A549 (cell line): ENCODE measurements at regions not wholly inside any gene's neighbourhood (a gene's known extent, or its start where the extent isn't known, plus 50 kb on each side); places are given as distances from the start of the nearest gene placed in this dataset.

ENCODE experiments used
- ATAC-seq, 2 experiments: fragments of 200-7000 bp in 1 of 2; fragments of >200 bp in 1 of 2; cut with Nextera tagmentation in 1 of 2; cut with Tn5 transposase in 1 of 2; 3 replicates each; pipeline versions ENCODE4 v1.8.0 to v1.9.1; 2018 to 2020; ENCODE audit warnings: mild to moderate bottlenecking in 1 of 2, moderate library complexity in 1 of 2
- CTCF ChIA-PET: fragments of 300-600 bp; sonication (Branson Sonifier 250); formaldehyde crosslinking; extraction: SDS; loops from one replicate; lab custom pipeline; 2021; ENCODE audit warnings: antibody characterized with exemption, inconsistent platforms; lab: Yijun Ruan, JAX
- POLR2A ChIA-PET: fragments of 350-600 bp; formaldehyde crosslinking; extraction: SDS; loops from one replicate; lab custom pipeline; 2021; ENCODE audit warnings: antibody characterized with exemption, inconsistent platforms; lab: Yijun Ruan, JAX
- DNase-seq, 2 experiments: peaks; one replicate each; pipeline versions ENCODE4 v3.0.0 to v3.0.0-alpha.2; 2011 to 2016; ENCODE audit warnings: low read depth in 1 of 2, low spot score in 1 of 2
- FAIRE-seq: peaks from 2 replicates; lab custom pipeline; 2011; peaks lifted over from hg19 to GRCh38; lab: Jason Lieb, UNC
- H3K27ac ChIP-seq, 2 experiments: fragments of >200 bp; sonication (Bioruptor Twin); formaldehyde crosslinking; 3 replicates each; pipeline ENCODE4 v1.5.1; 2016 to 2017
- H3K4me1 ChIP-seq: fragments of >200 bp; sonication (Bioruptor Twin); formaldehyde crosslinking; 3 replicates; pipeline ENCODE4 v1.6.1; 2016
- H3K4me2 ChIP-seq: fragments of >200 bp; sonication (Bioruptor Twin); formaldehyde crosslinking; 3 replicates; pipeline ENCODE4 v1.6.1; 2016
- H3K4me3 ChIP-seq: fragments of >200 bp; sonication (Bioruptor Twin); formaldehyde crosslinking; 3 replicates; pipeline ENCODE4 v1.5.1; 2016
- H3K9me3 ChIP-seq: fragments of >200 bp; sonication (Bioruptor Twin); formaldehyde crosslinking; 3 replicates; pipeline ENCODE4 v1.6.1; 2016
- BCL3 ChIP-seq: fragments of >200 bp; sonication (Bioruptor Twin); formaldehyde crosslinking; IDR thresholded peaks from 3 replicates; pipeline ENCODE4 v1.6.1; 2016
- BHLHE40 ChIP-seq: IDR thresholded peaks from 2 replicates; pipeline ENCODE4 v1.6.1; 2012; ENCODE audit warnings: low read depth, low read length, inconsistent platforms
- CBX2 ChIP-seq: fragments of 200-600 bp; sonication (generic); IDR thresholded peaks from 2 replicates; pipeline ENCODE4 v1.6.1; 2016; ENCODE audit warnings: low read depth, mild to moderate bottlenecking, borderline replicate concordance
- CEBPB ChIP-seq, 2 experiments: fragments of >200 bp in 1 of 2; sonication (Bioruptor Twin) in 1 of 2; formaldehyde crosslinking in 1 of 2; IDR thresholded peaks; 2 replicates each; pipeline ENCODE4 v1.6.1; 2012 to 2016
- CHD2 ChIP-seq: fragments of 150-350 bp; IDR thresholded peaks from 2 replicates; pipeline ENCODE4 v1.6.1; 2014; ENCODE audit warnings: low read length; ENCODE audit not compliant: partially characterized antibody
- E2F6 ChIP-seq: IDR thresholded peaks from 2 replicates; pipeline ENCODE4 v1.6.1; 2012; ENCODE audit warnings: low read depth, borderline replicate concordance
- EHF ChIP-seq: fragments of 250-450 bp; sonication (Bioruptor Pico); IDR thresholded peaks from 2 replicates; pipeline ENCODE4 v1.5.0; 2020; ENCODE audit warnings: mild to moderate bottlenecking
- EHMT2 ChIP-seq: fragments of 200-600 bp; sonication (generic); IDR thresholded peaks from 2 replicates; pipeline ENCODE4 v1.6.1; 2016; ENCODE audit warnings: antibody characterized with exemption, low read depth, mild to moderate bottlenecking, moderate library complexity
- EP300 ChIP-seq, 2 experiments: fragments of >200 bp; sonication (Bioruptor Twin); formaldehyde crosslinking; IDR thresholded peaks; 2 replicates in 1 of 2; 3 replicates in 1 of 2; pipeline ENCODE4 v1.6.1; 2016 to 2017
- ESRRA ChIP-seq: fragments of 150-350 bp; IDR thresholded peaks from 2 replicates; pipeline ENCODE4 v1.6.1; 2014; ENCODE audit warnings: mild to moderate bottlenecking, low read length, borderline replicate concordance
- FOSB ChIP-seq: fragments of 250-450 bp; sonication (Bioruptor Pico); IDR thresholded peaks from 2 replicates; pipeline ENCODE4 v1.5.0; 2020; ENCODE audit warnings: mild to moderate bottlenecking, moderate library complexity
- FOSL2 ChIP-seq, 2 experiments: fragments of 450-650 bp in 1 of 2; fragments of >200 bp in 1 of 2; sonication (Bioruptor Twin) in 1 of 2; formaldehyde crosslinking; IDR thresholded peaks; 2 replicates each; pipeline versions ENCODE4 v1.5.0 to v1.6.1; 2016 to 2020; ENCODE audit warnings: mild to moderate bottlenecking in 1 of 2, moderate library complexity in 1 of 2
- FOXS1 ChIP-seq: fragments of 250-450 bp; sonication (Bioruptor Pico); IDR thresholded peaks from 2 replicates; pipeline ENCODE4 v1.5.0; 2020; ENCODE audit warnings: mild to moderate bottlenecking, moderate library complexity
- GATA3 ChIP-seq: IDR thresholded peaks from 2 replicates; pipeline ENCODE4 v1.6.1; 2012; ENCODE audit warnings: borderline replicate concordance
- HEYL ChIP-seq: fragments of 250-450 bp; sonication (Bioruptor Pico); IDR thresholded peaks from 2 replicates; pipeline ENCODE4 v1.8.0; 2021; ENCODE audit warnings: mild to moderate bottlenecking, moderate library complexity
- HOXA7 ChIP-seq: fragments of 250-450 bp; sonication (Bioruptor Pico); IDR thresholded peaks from 2 replicates; pipeline ENCODE4 v1.5.0; 2020; ENCODE audit warnings: mild to moderate bottlenecking, moderate library complexity
- HOXB13 ChIP-seq: fragments of 250-450 bp; sonication (Bioruptor Pico); IDR thresholded peaks from 2 replicates; pipeline ENCODE4 v1.5.0; 2020; ENCODE audit warnings: low read depth, mild to moderate bottlenecking, moderate library complexity
- HOXB5 ChIP-seq: fragments of 250-450 bp; sonication (Bioruptor Pico); IDR thresholded peaks from 2 replicates; pipeline ENCODE4 v1.5.0; 2020; ENCODE audit warnings: mild to moderate bottlenecking, moderate library complexity
- JUN ChIP-seq, 2 experiments: fragments of >200 bp; sonication (Bioruptor Twin); formaldehyde crosslinking; IDR thresholded peaks; 2 replicates in 1 of 2; 3 replicates in 1 of 2; pipeline ENCODE4 v1.6.1; 2016 to 2017
- KDM1A ChIP-seq: fragments of 200-600 bp; sonication (generic); IDR thresholded peaks from 2 replicates; pipeline ENCODE4 v1.6.1; 2016; ENCODE audit warnings: low read depth, mild to moderate bottlenecking
- KDM5A ChIP-seq: fragments of 200-600 bp; sonication (generic); IDR thresholded peaks from 2 replicates; pipeline ENCODE4 v1.6.1; 2016; ENCODE audit warnings: antibody characterized with exemption, mild to moderate bottlenecking
- MAFK ChIP-seq: fragments of 450-650 bp; IDR thresholded peaks from 2 replicates; pipeline ENCODE4 v1.6.1; 2014; ENCODE audit not compliant: partially characterized antibody
- MAX ChIP-seq: IDR thresholded peaks from 2 replicates; pipeline ENCODE4 v1.6.1; 2012
- NPAS2 ChIP-seq: fragments of 250-450 bp; sonication (Bioruptor Pico); IDR thresholded peaks from 2 replicates; pipeline ENCODE4 v1.8.0; 2022; ENCODE audit warnings: mild to moderate bottlenecking, moderate library complexity, borderline replicate concordance
- PBX3 ChIP-seq: IDR thresholded peaks from 2 replicates; pipeline ENCODE4 v1.6.1; 2012
- PHF8 ChIP-seq: fragments of 200-600 bp; sonication (generic); IDR thresholded peaks from 2 replicates; pipeline ENCODE4 v1.6.1; 2016; ENCODE audit warnings: low read depth, mild to moderate bottlenecking, antibody characterized with exemption, moderate library complexity, borderline replicate concordance
- POLR2AphosphoS2 ChIP-seq: conservative IDR thresholded peaks from 2 replicates; pipeline ENCODE4 v1.6.1; 2012; ENCODE audit warnings: low read length, improper control_type of control experiment, inconsistent platforms
- RAD21 ChIP-seq, 2 experiments: fragments of >200 bp in 1 of 2; sonication (Bioruptor Twin) in 1 of 2; formaldehyde crosslinking in 1 of 2; IDR thresholded peaks in 1 of 2; conservative IDR thresholded peaks in 1 of 2; 2 replicates in 1 of 2; 3 replicates in 1 of 2; pipeline ENCODE4 v1.6.1; 2012 to 2018; ENCODE audit warnings: inconsistent platforms in 1 of 2
- RCOR1 ChIP-seq: fragments of 150-350 bp; IDR thresholded peaks from 2 replicates; pipeline ENCODE4 v1.6.1; 2014; ENCODE audit warnings: antibody characterized with exemption, low read length, low read depth
- REST ChIP-seq: fragments of 200-600 bp; sonication (generic); IDR thresholded peaks from 2 replicates; pipeline ENCODE4 v1.6.1; 2016; ENCODE audit warnings: antibody characterized with exemption, mild to moderate bottlenecking, moderate library complexity
- TFCP2L1 ChIP-seq: fragments of 250-450 bp; sonication (Bioruptor Pico); IDR thresholded peaks from 2 replicates; pipeline ENCODE4 v1.5.0; 2021; ENCODE audit warnings: mild to moderate bottlenecking
- TP53 ChIP-seq: fragments of 250-450 bp; sonication (Bioruptor Pico); IDR thresholded peaks from 2 replicates; pipeline ENCODE4 v1.5.0; 2021; ENCODE audit warnings: mild to moderate bottlenecking, moderate library complexity
- USF2 ChIP-seq: fragments of 450-650 bp; IDR thresholded peaks from 2 replicates; pipeline ENCODE4 v1.6.1; 2014; ENCODE audit warnings: antibody characterized with exemption
- ZFP36 ChIP-seq: fragments of 450-650 bp; IDR thresholded peaks from 2 replicates; pipeline ENCODE4 v1.6.1; 2014; ENCODE audit warnings: borderline replicate concordance; ENCODE audit not compliant: partially characterized antibody
- ZSCAN20 ChIP-seq: fragments of 250-450 bp; sonication (Bioruptor Pico); IDR thresholded peaks from 2 replicates; pipeline ENCODE4 v1.8.0; 2022; ENCODE audit warnings: mild to moderate bottlenecking, moderate library complexity
- WGBS: methylation state at CpG from one replicate; pipeline ENCODE4 v1.1.6; 2017; ENCODE audit errors: missing lambda C conversion rate; 5-methylcytosine and 5-hydroxymethylcytosine counted together

- Histone ChIP-seq H3K4me2 (peak overlapping the region; percentile 81), H3K27ac (peak overlapping the region; percentile 73 to 96), H3K4me3 (peak overlapping the region; percentile 52), H3K9me3 (0 out of 3 replicates have a peak, but pooled peaks cover 2% of the 10 kb centered on the region), H3K4me1 (peaks cover 22% of the 10 kb centered on the region)
- ChIA-PET CTCF (interaction anchor here (0.5 to 5.2 kb wide), 31 partner anchors 9 to 235 kb away, joined by 3 to 50 read pairs (median 4); partner anchors contain the start of gene SERTAD2), POLR2A (interaction anchor here (0.6 to 4.6 kb wide), 23 partner anchors 9 to 227 kb away, joined by 3 to 172 read pairs (median 5); partner anchors contain the start of genes AFTPH and SERTAD2)
- WGBS, result under 1% methylated on average over 18 of the region's 43 CpGs
- peak; percentile 85 to 94 for ATAC-seq
- no peak for FAIRE-seq
- peak in 1 of 2 experiments; percentile 100 for DNase-seq
- TF ChIP-seq HOXB13 (CRISPR knock-in tag), result no peak
- TF ChIP-seq ESRRA, result no peak
- TF ChIP-seq HOXB5, result no peak
- TF ChIP-seq JUN (IDR thresholded peaks at IDR 0.05), result 0 out of 5 replicates have a peak, but pooled peaks of 1 of the 2 experiments have one; percentile 55
- peak in 1 of 2 experiments; percentile 1; a peak in 2 of 5 replicates for TF ChIP-seq RAD21 (conservative IDR thresholded peaks at IDR 0.05 in 1 of 2, IDR thresholded peaks at IDR 0.05 in 1 of 2)
- no peak for TF ChIP-seq ZSCAN20 (CRISPR knock-in tag)
- TF ChIP-seq CBX2, result no peak
- TF ChIP-seq TFCP2L1 (CRISPR knock-in tag), result no peak
- no peak for TF ChIP-seq TP53 (CRISPR knock-in tag)
- TF ChIP-seq CHD2, result peak; percentile 23
- TF ChIP-seq RCOR1, result no peak
- TF ChIP-seq USF2, result no peak
- TF ChIP-seq PBX3, result peak; percentile 97
- 0 out of 4 replicates have a peak, but pooled peaks of 1 of the 2 experiments have one; percentile 9 for TF ChIP-seq CEBPB (IDR thresholded peaks at IDR 0.05)
- no peak for TF ChIP-seq FOXS1 (CRISPR knock-in tag)
- TF ChIP-seq KDM5A, result no peak
- TF ChIP-seq POLR2AphosphoS2, result no peak
- no peak for TF ChIP-seq HOXA7 (CRISPR knock-in tag)
- TF ChIP-seq KDM1A, result no peak
- TF ChIP-seq E2F6, result no peak
- TF ChIP-seq BHLHE40, result no peak
- TF ChIP-seq EHMT2, result no peak
- TF ChIP-seq EHF (CRISPR knock-in tag), result no peak
- no peak for TF ChIP-seq FOSB
- peak; percentile 43 for TF ChIP-seq MAFK
- TF ChIP-seq FOSL2 (IDR thresholded peaks at IDR 0.05), result no peak
- TF ChIP-seq FOSL2 (CRISPR knock-in tag; IDR thresholded peaks at IDR 0.05), result peak; percentile 87
- no peak for TF ChIP-seq EP300 (IDR thresholded peaks at IDR 0.05)
- TF ChIP-seq ZFP36, result no peak
- TF ChIP-seq HEYL (CRISPR knock-in tag), result no peak
- no peak for TF ChIP-seq MAX
- TF ChIP-seq NPAS2 (CRISPR knock-in tag), result no peak
- no peak for TF ChIP-seq GATA3
- TF ChIP-seq REST, result no peak
- no peak; the same call in 1 of the 2 replicates for TF ChIP-seq PHF8
- 0 out of 3 replicates have a peak, but pooled peaks have one; percentile 73 for TF ChIP-seq BCL3
Measured at GRCh38 chr2:64750817-64751285, 97.1 kb upstream of the SERTAD2 start.
